ENCODE measurements at regions not wholly inside any gene's neighbourhood (a gene's known extent, or its start where the extent isn't known, plus 50 kb on each side); places are given as distances from the start of the nearest gene placed in this dataset.

DNA sequence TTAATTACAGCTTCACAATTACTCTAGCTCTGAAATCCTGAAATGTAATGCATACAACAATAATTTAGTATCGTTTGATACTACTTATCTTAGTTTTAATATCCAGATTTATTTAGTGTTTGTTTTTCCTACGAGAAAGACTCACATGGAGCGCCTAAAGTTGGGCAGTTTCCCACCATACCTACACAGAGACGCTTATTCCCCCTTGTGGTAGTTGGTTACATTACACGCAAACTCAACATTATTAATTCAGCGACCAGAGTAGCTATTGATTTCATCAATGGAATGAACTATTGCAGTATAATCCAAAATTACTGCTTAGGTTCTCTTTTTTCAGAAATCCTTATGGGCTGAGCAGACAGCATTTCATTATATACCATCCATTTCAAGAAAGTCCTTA lies 164.0 kb upstream of the REG3G start:
- TF ChIP-seq POLR2A (IDR thresholded peaks at IDR 0.05; ENCODE audit: low read length) (no peak), GATA1 (IDR thresholded peaks at IDR 0.05; ENCODE audit: low read depth, low read length) (no peak)
